HepG2 (cell line): ENCODE measurements at regions not wholly inside any gene's neighbourhood (a gene's known extent, or its start where the extent isn't known, plus 50 kb on each side); places are given as distances from the start of the nearest gene placed in this dataset.

Source experiments
- ATAC-seq: fragments of 200-7000 bp; cut with Tn5 transposase; 3 replicates; pipeline ENCODE4 v1.9.1; 2020; ENCODE audit warnings: mild to moderate bottlenecking, moderate library complexity
- BruUV-seq: library from RNA; stranded (reverse); fragments of 400-500 nt; replicated peaks from 2 replicates; lab custom pipeline; 2021; lab: Mats Ljungman, UMichigan
- CTCF ChIA-PET: fragments of 300-600 bp; formaldehyde crosslinking; extraction: SDS; loops from one replicate; lab custom pipeline; 2021; ENCODE audit warnings: low total read pairs, inconsistent platforms, low intra/inter-chr PET ratio; lab: Yijun Ruan, JAX
- POLR2A ChIA-PET: fragments of 350-600 bp; sonication (Branson Sonifier 250); formaldehyde crosslinking; loops from one replicate; lab custom pipeline; 2020; ENCODE audit warnings: antibody characterized with exemption, inconsistent platforms; lab: Yijun Ruan, JAX
- DNase-seq: peaks from one replicate; pipeline ENCODE4 v3.0.0-alpha.2; 2015; ENCODE audit warnings: low spot score
- FAIRE-seq: peaks from 3 replicates; lab custom pipeline; 2011; peaks lifted over from hg19 to GRCh38; lab: Jason Lieb, UNC
- H2AFZ ChIP-seq: one replicate; pipeline ENCODE4 v1.6.1; 2011; ENCODE audit warnings: low read length, inconsistent platforms
- H3K27ac ChIP-seq: fragments of 300-600 bp; 3 replicates; pipeline ENCODE4 v1.8.0; 2011; ENCODE audit warnings: mixed run types, mild to moderate bottlenecking, mixed read lengths, low read length, inconsistent platforms; ENCODE audit not compliant: insufficient read depth; ENCODE audit errors: extremely low read length
- H3K27me3 ChIP-seq, 2 experiments: fragments of 200-600 bp in 1 of 2; 2 replicates in 1 of 2; 3 replicates in 1 of 2; pipeline versions ENCODE4 v1.6.0 to v1.8.0; 2011; ENCODE audit warnings: low read length in 2 of 2, mild to moderate bottlenecking in 2 of 2, moderate library complexity in 2 of 2, inconsistent platforms in 1 of 2; ENCODE audit not compliant: insufficient read depth in 2 of 2, control insufficient read depth in 1 of 2
- H3K36me3 ChIP-seq, 2 experiments: fragments of 200-600 bp in 1 of 2; replicated peaks in 1 of 2; 2 replicates in 1 of 2; 3 replicates in 1 of 2; pipeline versions ENCODE4 v1.5.1 to v1.8.0; 2011; ENCODE audit warnings: low read length in 2 of 2, inconsistent platforms in 1 of 2; ENCODE audit not compliant: insufficient read depth in 2 of 2, control insufficient read depth in 1 of 2
- H3K4me1 ChIP-seq: 2 replicates; pipeline ENCODE4 v1.5.1; 2012; ENCODE audit warnings: low read length, inconsistent platforms; ENCODE audit not compliant: insufficient read depth
- H3K4me2 ChIP-seq: 2 replicates; pipeline ENCODE4 v1.6.0; 2011; ENCODE audit warnings: low read depth, low read length, inconsistent platforms
- H3K4me3 ChIP-seq, 3 experiments: fragments of 200-600 bp in 1 of 3; sonication (generic), shearing (Covaris generic) in 1 of 3; replicated peaks in 1 of 3; 2 replicates each; pipeline ENCODE4 v1.5.1; 2011 to 2016; ENCODE audit warnings: low read length in 3 of 3, inconsistent platforms in 2 of 3, low read depth in 2 of 3, mild to moderate bottlenecking in 2 of 3, control low read depth in 1 of 3, mixed read lengths in 1 of 3; ENCODE audit not compliant: insufficient read depth in 1 of 3
- H3K79me2 ChIP-seq: one replicate; pipeline ENCODE4 v1.6.1; 2011; ENCODE audit warnings: low read length, inconsistent platforms; ENCODE audit not compliant: insufficient read depth
- H3K9ac ChIP-seq: 2 replicates; pipeline ENCODE4 v1.6.0; 2011; ENCODE audit warnings: mild to moderate bottlenecking, low read depth, low read length, inconsistent platforms; ENCODE audit not compliant: insufficient read depth
- H3K9me3 ChIP-seq: 2 replicates; pipeline ENCODE4 v1.5.1; 2012; ENCODE audit warnings: mild to moderate bottlenecking, low read length
- H4K20me1 ChIP-seq: 2 replicates; pipeline ENCODE4 v1.6.0; 2011; ENCODE audit warnings: inconsistent platforms, mild to moderate bottlenecking, low read length, moderate library complexity; ENCODE audit not compliant: insufficient read depth
- ARID3A ChIP-seq: IDR thresholded peaks from 2 replicates; pipeline ENCODE4 v1.6.1; 2012; ENCODE audit warnings: low read depth, low read length, improper control_type of control experiment
- HMGA1 ChIP-seq: sonication (generic); formaldehyde crosslinking; conservative IDR thresholded peaks from 2 replicates; pipeline ENCODE4 v1.4.0; 2020; ENCODE audit warnings: missing genetic modification reagents
- NBN ChIP-seq: fragments of 450-650 bp; conservative IDR thresholded peaks from 2 replicates; pipeline ENCODE4 v1.6.1; 2017
- NONO ChIP-seq, 2 experiments: fragments of 450-650 bp in 1 of 2; sonication (generic) in 1 of 2; formaldehyde crosslinking in 1 of 2; IDR thresholded peaks in 1 of 2; conservative IDR thresholded peaks in 1 of 2; 2 replicates each; pipeline versions ENCODE4 v1.6.1 to v1.8.0; 2017 to 2022; ENCODE audit warnings: mild to moderate bottlenecking in 1 of 2, missing genetic modification reagents in 1 of 2, moderate library complexity in 1 of 2
- PLSCR1 ChIP-seq: sonication (generic); formaldehyde crosslinking; IDR thresholded peaks from 2 replicates; pipeline ENCODE4 v1.5.0; 2020; ENCODE audit warnings: missing genetic modification reagents, mild to moderate bottlenecking, borderline replicate concordance
- RFX5 ChIP-seq: IDR thresholded peaks from 2 replicates; pipeline ENCODE4 v1.6.1; 2011; ENCODE audit warnings: low read depth, low read length, improper control_type of control experiment
- TCF7L2 ChIP-seq: IDR thresholded peaks from 2 replicates; pipeline ENCODE4 v1.6.1; 2011; ENCODE audit warnings: mild to moderate bottlenecking, low read depth, low read length, moderate library complexity
- ZNF12 ChIP-seq: sonication (generic); formaldehyde crosslinking; IDR thresholded peaks from 2 replicates; pipeline ENCODE4 v1.5.0; 2020; ENCODE audit warnings: missing genetic modification reagents
- ZNF256 ChIP-seq: sonication (generic); formaldehyde crosslinking; conservative IDR thresholded peaks from 2 replicates; pipeline ENCODE4 v1.4.0; 2020; ENCODE audit warnings: missing genetic modification reagents
- WGBS: methylation state at CpG from one replicate; pipeline ENCODE4 v1.1.6; 2017; ENCODE audit warnings: low lambda C conversion rate; 5-methylcytosine and 5-hydroxymethylcytosine counted together
- in situ Hi-C: cut with HindIII; loops from 2 replicates; pipeline ENCODE4 v1.10.0; 2017; ENCODE audit warnings: low pct_unique_long_range_greater_than_20kb; ENCODE audit not compliant: extremely low pct_ligation_motif_present
- intact Hi-C: fragments of 100-400 bp; cut with micrococcal nuclease; formaldehyde crosslinking; loops from one replicate; pipeline ENCODE4 v1.10.0; 2022; ENCODE audit not compliant: unreplicated experiment
- TF ChIP-seq, protein P1 (sequence below): IDR thresholded peaks from 2 replicates; pipeline ENCODE4 v1.6.1; 2016; ENCODE audit warnings: low read depth, control low read depth

DNA sequence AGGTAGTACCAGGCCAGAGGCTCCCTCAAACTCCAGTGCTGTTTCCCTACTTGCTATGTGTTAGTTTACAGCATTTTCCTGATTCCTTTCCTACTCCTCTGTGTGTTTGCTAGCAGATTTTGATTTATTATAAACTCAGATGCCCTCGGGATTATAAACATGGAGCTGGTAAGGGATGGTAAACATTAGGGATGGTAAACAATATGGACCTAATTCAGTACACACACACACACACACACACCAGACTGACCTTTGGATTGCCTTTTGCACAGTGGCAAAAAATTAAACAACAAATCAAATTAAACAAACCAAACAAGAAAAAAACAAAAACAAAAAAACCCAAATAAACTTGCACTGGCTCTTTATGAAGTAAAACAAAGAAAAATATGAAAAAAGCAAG is 55.4 kb upstream of the ACVR1 start:
- POLR2A ChIA-PET, result no interaction called here
- WGBS, result 0% methylated on average over 1 of the region's 1 CpG
- no peak overlapping the region for H3K27ac ChIP-seq

DNA sequence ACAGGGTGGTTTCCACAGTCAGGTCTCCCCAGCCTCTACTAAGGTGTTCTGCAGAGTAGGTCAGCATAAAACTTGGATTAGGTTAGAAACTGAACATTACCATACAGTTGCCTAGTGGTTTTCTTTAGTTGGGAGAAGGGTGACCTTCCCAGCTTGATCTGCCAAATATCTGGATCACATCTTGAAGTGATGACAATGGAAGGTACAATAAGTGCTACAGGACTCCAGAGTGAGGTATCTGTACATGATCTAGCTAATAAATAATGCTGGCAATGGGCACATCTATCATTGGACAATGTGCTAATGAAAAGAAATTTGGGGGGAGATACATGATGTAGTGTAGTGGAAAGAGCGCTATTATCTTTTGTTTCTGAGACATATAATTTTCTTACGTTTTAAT is 54.6 kb upstream of the ACVR1 start:
- no peak overlapping the region for H3K9ac ChIP-seq
- H4K20me1 ChIP-seq, result no peaks in the 10 kb centered on the region
- H3K27ac ChIP-seq, result no peak overlapping the region
- H3K36me3 ChIP-seq, result no peaks in the 10 kb centered on the region
- H3K4me1 ChIP-seq, result peaks cover 16% of the 10 kb centered on the region
- no peak overlapping the region for H3K4me3 ChIP-seq
- H3K27me3 ChIP-seq, result no peaks in the 10 kb centered on the region; a peak in 1 of 5 replicates
- BruUV-seq, result no TSS peak
- DNase-seq, result no peak
- H2AFZ ChIP-seq, result no peak overlapping the region
- CTCF ChIA-PET, result no interaction called here
- POLR2A ChIA-PET, result no interaction called here
- TF ChIP-seq NBN (no peak), PLSCR1 (CRISPR knock-in tag) (no peak), ZNF256 (CRISPR knock-in tag) (no peak), RFX5 (no peak), HMGA1 (CRISPR knock-in tag) (no peak), NONO (IDR thresholded peaks at IDR 0.05) (no peak), NONO (CRISPR knock-in tag; conservative IDR thresholded peaks at IDR 0.05) (no peak), TCF7L2 (no peak)
- TF ChIP-seq, protein P1, sequence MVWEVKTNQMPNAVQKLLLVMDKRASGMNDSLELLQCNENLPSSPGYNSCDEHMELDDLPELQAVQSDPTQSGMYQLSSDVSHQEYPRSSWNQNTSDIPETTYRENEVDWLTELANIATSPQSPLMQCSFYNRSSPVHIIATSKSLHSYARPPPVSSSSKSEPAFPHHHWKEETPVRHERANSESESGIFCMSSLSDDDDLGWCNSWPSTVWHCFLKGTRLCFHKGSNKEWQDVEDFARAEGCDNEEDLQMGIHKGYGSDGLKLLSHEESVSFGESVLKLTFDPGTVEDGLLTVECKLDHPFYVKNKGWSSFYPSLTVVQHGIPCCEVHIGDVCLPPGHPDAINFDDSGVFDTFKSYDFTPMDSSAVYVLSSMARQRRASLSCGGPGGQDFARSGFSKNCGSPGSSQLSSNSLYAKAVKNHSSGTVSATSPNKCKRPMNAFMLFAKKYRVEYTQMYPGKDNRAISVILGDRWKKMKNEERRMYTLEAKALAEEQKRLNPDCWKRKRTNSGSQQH (CRISPR knock-in tag), result no peak
- intact Hi-C loops (no loop called here), in situ Hi-C loops (no loop called here)
- no peaks in the 10 kb centered on the region for H3K79me2 ChIP-seq
- no peak for FAIRE-seq
- WGBS, result 42% methylated on average over 2 of the region's 2 CpGs
- no peak for ATAC-seq
- no peak overlapping the region for H3K4me2 ChIP-seq
- no peaks in the 10 kb centered on the region for H3K9me3 ChIP-seq

More for the DNA sequence above, 55.4 kb upstream of the ACVR1 start:
- FAIRE-seq (no peak), ATAC-seq (no peak), DNase-seq (no peak)
- no peak for TF ChIP-seq ZNF12 (CRISPR knock-in tag)
- TF ChIP-seq ARID3A, result 0 out of 2 replicates have a peak, but pooled peaks have one; percentile 46
- BruUV-seq, result no TSS peak
- CTCF ChIA-PET, result no interaction called here
- Histone ChIP-seq H3K79me2 (no peaks in the 10 kb centered on the region), H3K4me1 (peaks cover 16% of the 10 kb centered on the region), H3K4me2 (no peak overlapping the region), H3K9ac (no peak overlapping the region), H3K36me3 (no peaks in the 10 kb centered on the region), H3K9me3 (no peaks in the 10 kb centered on the region), H3K27me3 (no peaks in the 10 kb centered on the region; a peak in 1 of 5 replicates), H4K20me1 (no peaks in the 10 kb centered on the region), H3K4me3 (no peak overlapping the region), H2AFZ (no peak overlapping the region)
- in situ Hi-C loops, result no loop called here
- intact Hi-C loops, result no loop called here
